ENCODE measurements at regions not wholly inside any gene's neighbourhood (a gene's known extent, or its start where the extent isn't known, plus 50 kb on each side); places are given as distances from the start of the nearest gene placed in this dataset.

DNA sequence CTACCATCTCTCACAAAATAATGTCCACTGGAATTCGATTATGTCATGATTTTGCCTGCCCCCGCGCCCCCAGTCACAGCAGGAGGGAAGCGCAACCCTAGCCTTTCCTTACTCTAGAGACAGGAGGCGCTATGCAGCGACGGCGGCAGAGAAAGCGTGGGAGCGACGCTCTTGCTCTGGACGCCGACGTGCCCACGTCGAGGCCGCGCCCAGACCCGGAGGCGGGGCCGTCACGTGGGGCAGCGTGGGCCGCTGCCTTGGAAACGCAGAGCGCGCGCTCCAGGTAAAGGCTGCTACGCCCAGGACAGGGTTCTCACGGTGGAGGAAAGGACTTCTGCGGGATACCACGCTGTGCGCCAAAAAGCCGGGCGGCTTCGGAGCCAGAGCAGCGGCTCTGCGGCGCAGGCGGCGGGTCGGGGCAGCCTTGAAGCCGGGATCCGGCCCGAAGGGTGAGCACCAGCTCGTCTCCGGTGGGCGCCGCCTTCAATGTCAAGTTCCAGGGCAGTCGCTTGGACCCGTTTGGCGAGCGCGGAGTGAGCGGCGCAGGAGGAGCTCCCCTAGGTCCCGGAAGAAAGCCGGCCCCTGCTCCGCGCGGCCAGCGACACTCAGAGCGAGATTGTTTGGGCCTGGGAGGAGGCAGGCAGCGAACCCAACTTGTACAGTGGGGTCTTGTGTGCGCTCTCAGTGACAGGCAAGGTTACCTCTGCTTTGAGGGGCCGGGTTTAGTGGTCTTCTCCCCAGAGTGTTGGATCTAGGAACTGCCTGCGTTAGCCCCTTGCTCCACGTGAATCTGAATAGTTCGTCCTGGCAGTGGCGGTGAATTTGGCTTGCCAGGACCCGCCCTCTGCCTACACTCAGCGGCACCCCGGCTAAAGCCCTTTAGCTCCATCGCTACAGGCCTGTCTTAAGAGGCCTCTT, 121.7 kb downstream of the MRPL57 start (continued):
- TF ChIP-seq ARID5B (CRISPR knock-in tag; IDR thresholded peaks at IDR 0.05), result peak; percentile 74
- TF ChIP-seq GFI1 (CRISPR knock-in tag; IDR thresholded peaks at IDR 0.05; ENCODE audit: borderline replicate concordance), result no peak
- TF ChIP-seq, protein P1, sequence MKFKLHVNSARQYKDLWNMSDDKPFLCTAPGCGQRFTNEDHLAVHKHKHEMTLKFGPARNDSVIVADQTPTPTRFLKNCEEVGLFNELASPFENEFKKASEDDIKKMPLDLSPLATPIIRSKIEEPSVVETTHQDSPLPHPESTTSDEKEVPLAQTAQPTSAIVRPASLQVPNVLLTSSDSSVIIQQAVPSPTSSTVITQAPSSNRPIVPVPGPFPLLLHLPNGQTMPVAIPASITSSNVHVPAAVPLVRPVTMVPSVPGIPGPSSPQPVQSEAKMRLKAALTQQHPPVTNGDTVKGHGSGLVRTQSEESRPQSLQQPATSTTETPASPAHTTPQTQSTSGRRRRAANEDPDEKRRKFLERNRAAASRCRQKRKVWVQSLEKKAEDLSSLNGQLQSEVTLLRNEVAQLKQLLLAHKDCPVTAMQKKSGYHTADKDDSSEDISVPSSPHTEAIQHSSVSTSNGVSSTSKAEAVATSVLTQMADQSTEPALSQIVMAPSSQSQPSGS (CRISPR knock-in tag; IDR thresholded peaks at IDR 0.05), result peak; percentile 86
- TF ChIP-seq, protein P2, sequence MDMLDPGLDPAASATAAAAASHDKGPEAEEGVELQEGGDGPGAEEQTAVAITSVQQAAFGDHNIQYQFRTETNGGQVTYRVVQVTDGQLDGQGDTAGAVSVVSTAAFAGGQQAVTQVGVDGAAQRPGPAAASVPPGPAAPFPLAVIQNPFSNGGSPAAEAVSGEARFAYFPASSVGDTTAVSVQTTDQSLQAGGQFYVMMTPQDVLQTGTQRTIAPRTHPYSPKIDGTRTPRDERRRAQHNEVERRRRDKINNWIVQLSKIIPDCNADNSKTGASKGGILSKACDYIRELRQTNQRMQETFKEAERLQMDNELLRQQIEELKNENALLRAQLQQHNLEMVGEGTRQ (IDR thresholded peaks at IDR 0.05; ENCODE audit: low read depth, low read length), result peak; percentile 93
- TF ChIP-seq, protein P2 (CRISPR knock-in tag; IDR thresholded peaks at IDR 0.05; ENCODE audit: borderline replicate concordance), result peak; percentile 98
- TF ChIP-seq SETDB1 (CRISPR knock-in tag; IDR thresholded peaks at IDR 0.05; ENCODE audit: borderline replicate concordance), result no peak
- TF ChIP-seq ZNF629 (CRISPR knock-in tag; conservative IDR thresholded peaks at IDR 0.05), result no peak
- TF ChIP-seq ARNT (IDR thresholded peaks at IDR 0.05), result no peak
- no peak for TF ChIP-seq SRY (CRISPR knock-in tag; IDR thresholded peaks at IDR 0.05)
- no peak for TF ChIP-seq ZNF784 (CRISPR knock-in tag; IDR thresholded peaks at IDR 0.05; ENCODE audit: borderline replicate concordance)
- TF ChIP-seq ZSCAN9 (CRISPR knock-in tag; IDR thresholded peaks at IDR 0.05; ENCODE audit: borderline replicate concordance), result peak; percentile 44; the same call in 1 of the 2 replicates
- no peak for TF ChIP-seq SMARCE1 (IDR thresholded peaks at IDR 0.05; ENCODE audit: borderline replicate concordance)
- TF ChIP-seq ZNF564 (CRISPR knock-in tag; IDR thresholded peaks at IDR 0.05), result no peak
- TF ChIP-seq YY1 (IDR thresholded peaks at IDR 0.05; ENCODE audit: insufficient read depth, insufficient replicate concordance, low read depth, low read length), result peak; percentile 64
- TF ChIP-seq CHD4 (IDR thresholded peaks at IDR 0.05; ENCODE audit: borderline replicate concordance, low read length), result no peak
- TF ChIP-seq ZBED4 (CRISPR knock-in tag; IDR thresholded peaks at IDR 0.05; ENCODE audit: borderline replicate concordance), result no peak
- peak; percentile 69; the same call in 1 of the 2 replicates for TF ChIP-seq SIN3B (IDR thresholded peaks at IDR 0.05; ENCODE audit: low read length)
